Non-pigmented ciliary epithelial cell (primary cell): ENCODE measurements at regions not wholly inside any gene's neighbourhood (a gene's known extent, or its start where the extent isn't known, plus 50 kb on each side); places are given as distances from the start of the nearest gene placed in this dataset.

Source experiments
- DNase-seq: peaks from one replicate; pipeline ENCODE4 v3.0.0-alpha.2; 2010; ENCODE audit warnings: low read depth

DNA sequence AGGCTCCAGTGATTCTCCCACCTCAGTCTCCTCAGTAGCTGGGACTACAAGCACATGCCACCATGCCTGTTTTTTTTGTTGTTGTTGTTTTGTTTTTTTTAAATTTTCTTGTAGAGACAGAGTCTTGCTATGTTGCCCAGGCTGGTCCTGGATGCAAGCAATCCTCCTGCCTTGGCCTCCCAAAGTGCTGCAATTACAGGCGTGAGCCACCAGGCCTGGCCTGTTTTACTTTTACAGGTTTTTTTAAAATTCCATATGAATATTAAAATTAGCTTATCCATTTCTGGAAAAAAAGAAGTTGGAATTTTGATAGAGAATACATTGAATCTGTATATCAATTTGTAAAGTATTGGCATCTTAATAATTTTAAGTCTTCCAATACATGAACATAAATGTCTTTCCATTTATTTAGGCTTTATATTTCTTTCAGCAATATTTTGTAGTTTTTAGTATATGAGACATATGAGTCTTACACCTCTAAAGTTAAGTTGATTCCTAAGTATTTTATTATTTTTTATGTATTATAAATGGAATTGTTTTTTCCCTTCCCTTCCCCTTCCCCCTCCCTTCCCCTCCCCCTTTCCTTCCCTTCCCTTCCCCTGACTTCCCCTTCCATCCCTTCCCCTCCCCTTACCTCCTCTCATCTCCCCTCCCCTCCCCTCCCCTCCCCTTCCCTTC is 323.5 kb upstream of the SALL1 start:
- no peak for DNase-seq

DNA sequence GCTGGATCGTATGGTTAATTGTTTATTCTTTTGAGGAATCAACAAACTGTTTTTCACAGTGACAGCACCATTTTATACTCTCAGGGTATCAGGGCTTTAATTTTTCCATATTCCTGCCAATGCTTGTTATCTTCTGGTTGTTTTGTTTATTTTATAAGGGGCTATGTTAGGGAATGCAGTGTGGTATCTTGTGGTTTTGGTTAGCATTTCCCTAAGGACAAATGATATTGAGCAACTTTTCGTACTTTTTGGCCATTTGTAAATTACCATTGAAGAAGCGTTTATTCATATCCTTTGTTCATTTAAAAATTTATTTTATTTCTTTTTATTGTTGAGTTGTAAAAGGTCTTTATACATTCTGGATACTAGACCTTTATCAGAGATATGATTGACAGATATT is 322.0 kb upstream of the SALL1 start:
- no peak for DNase-seq

DNA sequence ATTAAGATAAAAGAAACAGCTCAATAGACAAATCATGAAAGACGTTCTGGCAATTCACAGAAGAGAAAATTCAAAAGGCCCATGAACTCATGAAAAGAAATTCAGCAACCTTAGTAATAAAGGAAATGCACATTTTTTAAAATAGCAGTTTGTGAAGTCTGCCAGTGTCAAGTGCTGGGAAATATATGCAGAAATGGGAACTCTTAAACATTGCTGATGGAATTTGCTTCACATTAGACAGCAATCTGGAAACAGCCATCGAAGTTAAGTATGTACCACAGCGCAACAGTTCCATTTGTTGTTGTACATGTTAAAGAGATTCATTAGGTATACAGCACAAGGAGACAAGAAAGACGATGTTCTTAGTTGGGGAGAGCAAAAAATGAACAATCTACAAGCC is 319.4 kb upstream of the SALL1 start:
- no peak for DNase-seq

DNA sequence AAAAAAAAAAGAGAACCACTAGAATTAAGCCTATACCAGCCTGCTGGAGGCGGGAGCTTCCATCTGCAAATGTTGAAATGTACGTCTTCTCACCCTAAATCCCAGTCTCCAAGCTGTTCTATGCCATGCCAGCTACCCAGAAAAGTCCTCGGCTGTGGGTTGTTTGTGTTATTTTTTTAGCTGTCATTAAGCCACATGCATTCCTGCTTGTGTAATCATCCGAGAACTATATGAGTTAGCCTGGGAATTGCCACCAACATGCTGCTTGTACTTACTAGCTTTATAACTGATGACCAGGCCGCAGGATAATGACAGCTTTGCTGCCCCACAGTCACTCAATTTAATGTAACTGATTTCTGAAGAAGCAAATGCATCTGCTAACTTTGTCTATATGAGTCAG is 313.9 kb upstream of the SALL1 start:
- DNase-seq = peak; percentile 17

DNA sequence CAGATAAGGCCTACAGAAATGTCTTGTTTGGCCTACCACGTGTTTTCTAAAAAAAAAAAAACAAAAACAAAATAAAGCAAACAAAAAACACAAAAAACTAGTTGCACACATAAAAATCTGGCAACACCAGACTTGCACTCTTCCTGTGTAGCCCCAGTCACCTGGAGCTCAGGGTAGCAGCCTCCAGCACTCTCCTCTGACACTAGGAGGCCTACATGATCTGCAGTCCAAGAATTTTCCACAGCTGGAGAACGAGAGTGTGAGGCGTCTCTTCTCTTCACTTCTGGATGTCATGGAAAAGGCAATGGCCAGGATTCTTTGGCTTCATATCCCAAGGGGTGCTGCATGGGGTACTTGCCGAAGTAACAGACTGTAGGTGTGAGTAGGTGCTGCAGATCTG is 310.2 kb upstream of the SALL1 start:
- DNase-seq = no peak

DNA sequence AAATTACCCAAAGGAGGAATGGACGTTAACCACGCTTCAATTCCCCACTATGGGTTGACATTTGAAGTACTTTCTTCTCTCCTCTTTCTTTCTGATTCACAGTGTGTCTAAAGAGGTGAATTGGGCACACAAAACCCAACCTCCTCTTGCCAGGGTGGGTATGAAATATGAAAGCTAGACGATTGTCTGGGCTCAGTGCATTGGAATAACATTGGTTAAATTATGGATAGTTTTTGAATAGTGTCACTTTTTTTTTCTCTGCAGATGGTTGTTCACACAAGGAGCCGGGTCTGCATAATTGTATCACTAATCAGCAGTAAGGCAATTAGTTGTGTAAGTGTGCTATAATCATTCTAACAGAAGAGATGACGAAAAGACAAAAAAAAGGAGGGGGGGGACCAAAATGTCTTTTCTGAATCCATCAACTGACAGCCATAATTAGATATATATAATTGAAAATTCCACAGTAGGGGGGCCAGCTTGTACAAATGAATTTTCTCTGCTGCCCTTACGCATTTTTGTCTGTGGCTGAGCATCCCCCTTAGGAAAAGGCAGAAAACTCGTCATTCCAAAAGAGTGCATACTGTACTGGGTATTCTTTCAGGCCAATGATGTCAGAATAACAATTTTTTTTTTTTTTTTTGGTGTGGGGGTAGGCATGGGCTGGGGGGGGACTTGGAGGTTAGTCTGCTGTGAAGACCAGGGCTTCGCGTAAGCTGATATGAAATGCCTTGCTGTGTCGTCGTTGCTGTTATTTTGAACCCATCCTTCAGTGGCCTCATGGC is 307.5 kb upstream of the SALL1 start:
- no peak for DNase-seq

DNA sequence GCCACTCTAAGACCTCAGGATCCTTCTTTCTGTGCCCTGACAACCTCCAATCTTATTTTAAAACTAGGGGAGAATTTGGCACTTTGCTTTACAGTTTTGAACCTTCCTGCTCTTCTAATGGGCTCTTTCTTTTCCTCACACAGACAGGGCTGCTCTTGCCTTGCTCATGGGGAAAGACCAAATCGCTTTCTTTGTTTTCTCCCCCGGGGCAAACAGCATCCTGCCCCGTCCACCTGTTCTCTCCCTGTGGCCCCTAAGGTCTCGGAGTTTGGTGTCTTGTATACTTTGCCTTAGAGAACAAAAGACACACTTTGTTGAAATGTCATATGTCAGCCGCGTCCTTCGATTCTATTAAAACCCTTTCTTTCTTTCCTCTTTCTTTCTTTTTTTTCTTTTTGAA is 306.7 kb upstream of the SALL1 start:
- no peak for DNase-seq

DNA sequence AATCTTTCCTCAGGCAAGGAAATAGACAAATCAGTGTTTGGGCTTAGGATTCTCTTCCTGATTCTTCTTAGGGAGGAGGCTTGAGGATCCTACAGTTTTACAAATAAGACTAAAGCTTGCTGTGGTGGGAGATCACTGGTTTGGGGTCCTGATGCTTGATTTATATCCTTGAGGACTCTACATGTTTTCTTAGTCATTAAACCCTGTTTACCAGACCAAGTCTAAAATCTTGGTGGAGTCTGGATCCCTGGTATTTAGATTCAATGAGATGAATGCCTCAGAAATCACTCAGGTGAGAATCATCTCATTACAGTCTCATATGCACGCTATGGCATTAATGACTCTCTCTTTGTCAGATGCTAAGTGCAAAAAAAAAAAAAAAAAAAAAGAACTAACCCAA is 304.3 kb upstream of the SALL1 start:
- DNase-seq = no peak

DNA sequence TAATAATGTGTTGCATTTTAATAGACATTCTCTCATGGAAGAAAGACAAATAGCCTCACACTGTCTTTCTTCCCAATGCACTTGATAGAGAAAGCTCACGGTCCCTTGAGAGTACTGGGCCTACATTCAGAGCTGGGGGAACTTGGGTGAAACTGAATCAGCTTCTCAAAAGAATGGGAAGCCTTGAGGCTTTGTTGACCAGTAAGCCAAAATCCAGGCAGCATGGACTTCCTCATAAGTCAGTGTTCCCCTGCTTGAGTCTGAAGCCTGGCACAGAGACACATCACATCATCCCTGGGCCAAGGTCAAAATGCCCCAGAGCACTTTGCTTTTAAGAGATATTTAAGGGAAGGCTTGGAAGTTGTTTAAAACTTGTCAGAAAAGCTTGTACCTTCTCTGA is 302.2 kb upstream of the SALL1 start:
- DNase-seq = no peak

DNA sequence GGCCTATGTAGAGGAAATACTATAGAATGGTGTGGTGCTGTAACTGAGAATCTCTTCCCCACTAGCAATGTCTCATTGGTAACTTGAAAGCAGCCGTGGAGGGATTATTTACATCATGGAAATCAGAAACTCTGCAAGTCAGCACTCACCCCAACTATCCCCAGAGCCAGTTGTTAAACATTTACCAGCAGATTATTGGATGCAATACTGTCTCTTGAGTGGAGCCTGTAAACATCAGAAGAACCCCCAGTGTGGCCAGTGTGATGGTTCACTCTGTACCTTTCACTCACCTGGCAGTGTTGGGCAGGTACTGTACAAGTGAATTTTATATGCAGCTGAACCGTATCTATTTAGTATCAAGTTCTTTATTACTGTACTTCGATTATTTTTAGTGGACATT is 299.8 kb upstream of the SALL1 start:
- no peak for DNase-seq

DNA sequence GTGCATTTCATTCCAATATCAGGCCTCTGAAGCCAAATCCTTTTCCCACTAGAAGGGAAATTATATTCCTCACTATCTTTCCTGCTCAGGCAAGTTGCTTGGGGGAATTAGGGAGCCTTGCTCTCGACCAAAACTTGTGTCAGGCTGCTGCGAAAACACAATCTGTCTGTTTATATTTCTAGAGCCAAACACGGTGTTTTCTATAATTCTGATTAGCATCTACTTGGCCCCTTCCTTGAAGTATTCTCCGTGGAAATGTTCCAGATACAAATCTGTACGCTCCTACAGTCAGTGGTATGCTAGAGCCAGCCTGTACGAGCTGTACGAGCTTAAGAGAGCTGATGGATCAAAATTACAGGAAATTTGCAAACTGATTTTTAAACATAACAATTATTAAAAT is 299.3 kb upstream of the SALL1 start:
- DNase-seq = no peak

DNA sequence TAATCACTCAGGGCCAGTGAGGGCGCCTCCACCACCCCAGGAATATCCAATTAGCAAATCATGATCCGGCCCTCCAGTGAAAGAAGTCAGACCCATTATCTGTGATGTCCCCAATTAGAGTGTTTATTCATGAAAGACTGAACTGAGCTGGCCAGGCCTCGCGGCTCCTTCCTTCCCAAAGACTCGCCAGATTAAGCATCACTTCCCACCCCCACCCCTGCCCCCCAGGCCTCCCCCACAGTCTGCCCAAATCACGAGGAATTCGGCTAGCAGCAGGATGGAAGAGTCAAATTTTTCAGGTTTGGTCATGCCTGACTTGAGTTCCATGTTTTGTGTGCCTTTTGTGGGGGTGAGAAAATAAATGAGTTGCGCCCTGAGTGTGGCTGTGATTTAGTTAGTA is 298.4 kb upstream of the SALL1 start:
- DNase-seq = no peak

DNA sequence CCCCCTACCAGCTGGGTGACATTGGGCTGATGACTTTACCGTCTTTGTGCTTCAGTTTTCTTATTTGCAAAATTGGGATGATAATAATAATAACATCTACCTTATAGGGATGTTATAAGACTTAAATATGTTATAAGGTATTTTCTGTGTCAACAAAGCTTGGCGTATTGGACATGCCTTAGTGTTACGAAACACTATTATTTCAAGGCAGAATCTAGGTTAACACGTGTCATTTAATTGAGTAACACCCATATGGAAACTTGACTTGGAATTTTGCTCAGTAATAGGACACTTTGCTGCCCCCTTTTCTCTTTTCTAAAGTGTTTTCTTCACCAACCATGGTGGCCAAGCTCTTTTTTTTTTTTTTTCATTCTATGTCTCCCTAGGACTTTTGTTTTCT is 294.2 kb upstream of the SALL1 start:
- DNase-seq = no peak

DNA sequence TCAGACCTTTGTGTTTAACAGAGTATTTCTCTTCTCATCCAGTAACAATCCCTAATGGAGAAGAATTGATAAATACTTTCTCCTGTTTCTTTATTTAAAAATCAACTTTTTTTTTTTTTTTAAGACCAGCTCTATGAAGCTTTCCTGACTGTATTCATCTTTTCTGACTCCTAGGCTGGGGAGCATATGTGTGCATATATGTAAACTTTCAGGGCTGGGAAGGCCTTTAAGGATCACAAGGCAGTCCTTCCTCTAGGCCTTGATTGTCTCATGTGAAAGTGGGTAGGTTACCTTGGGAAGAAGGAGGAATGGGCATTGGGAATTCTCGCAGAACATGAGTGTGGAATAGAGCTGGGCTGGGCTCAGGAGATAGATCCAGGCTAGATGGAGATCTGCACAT is 292.9 kb upstream of the SALL1 start:
- no peak for DNase-seq

DNA sequence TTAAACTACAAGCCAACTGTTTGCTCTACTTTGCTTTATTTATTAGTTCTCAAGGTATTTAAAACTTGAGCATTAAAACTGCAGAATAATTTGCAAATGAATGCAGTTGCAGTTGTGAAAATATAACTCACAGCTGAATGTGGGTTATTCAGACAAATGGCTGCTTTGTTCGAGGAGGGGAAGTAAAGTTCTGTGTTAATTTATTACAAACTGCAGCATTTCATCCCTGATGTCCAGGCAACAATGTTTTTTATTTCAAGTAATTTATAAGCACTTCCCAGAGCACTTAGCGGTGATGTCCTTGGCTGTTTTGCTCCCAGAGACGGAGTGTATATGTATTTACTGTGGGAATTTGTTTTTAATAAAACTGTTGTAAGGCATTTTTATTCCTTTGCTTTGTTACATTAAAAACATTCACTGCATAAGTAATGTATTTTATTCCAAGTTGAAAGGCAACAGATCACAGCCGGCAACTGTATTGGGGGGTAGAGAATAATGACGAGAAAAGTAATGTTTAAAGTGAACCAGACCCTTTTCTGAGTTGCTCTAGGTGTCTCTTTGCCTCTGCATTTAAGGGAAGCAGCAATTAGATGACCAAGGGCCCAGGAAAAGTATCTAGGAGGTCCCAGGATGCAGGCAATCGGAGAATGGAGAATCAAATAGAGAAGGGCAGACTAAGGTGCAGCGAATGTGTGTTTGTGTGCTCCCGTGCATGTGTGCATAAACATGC is 291.2 kb upstream of the SALL1 start:
- no peak for DNase-seq

DNA sequence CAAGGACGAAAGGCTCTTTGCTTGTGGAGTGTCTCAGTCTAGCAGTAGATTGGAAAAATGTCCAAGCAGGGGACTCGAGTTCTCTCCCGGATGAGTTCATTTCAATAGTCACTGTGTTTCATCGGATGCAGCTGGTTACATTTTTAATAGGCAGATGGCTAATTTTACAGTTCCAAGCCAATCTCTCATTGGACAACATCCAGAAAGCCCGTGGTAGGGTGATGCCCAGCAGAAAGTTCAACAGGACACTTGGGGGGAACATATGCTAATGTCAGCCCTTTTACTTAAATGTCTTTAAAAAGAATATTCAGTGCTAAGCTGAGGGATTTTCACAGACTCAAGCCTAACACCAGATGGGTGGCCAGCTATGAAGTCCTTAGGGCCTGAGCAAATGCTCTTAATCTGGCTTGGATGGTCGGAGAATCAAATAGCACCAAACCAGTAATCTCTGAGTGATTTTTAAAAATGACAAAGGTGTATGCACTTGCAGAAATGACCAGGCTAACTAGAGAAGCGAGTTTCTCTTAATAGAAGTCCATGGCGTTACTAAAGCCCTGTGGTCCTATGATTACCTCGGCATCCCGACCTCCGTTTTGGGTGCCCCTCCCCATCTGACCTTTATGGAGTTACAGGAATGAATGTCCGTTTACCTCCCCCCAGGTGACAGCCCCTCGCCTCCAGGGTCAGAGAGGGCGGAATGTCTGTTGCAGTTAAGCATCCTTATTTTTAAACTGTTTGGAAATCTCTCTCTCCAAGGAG is 289.2 kb upstream of the SALL1 start:
- no peak for DNase-seq

DNA sequence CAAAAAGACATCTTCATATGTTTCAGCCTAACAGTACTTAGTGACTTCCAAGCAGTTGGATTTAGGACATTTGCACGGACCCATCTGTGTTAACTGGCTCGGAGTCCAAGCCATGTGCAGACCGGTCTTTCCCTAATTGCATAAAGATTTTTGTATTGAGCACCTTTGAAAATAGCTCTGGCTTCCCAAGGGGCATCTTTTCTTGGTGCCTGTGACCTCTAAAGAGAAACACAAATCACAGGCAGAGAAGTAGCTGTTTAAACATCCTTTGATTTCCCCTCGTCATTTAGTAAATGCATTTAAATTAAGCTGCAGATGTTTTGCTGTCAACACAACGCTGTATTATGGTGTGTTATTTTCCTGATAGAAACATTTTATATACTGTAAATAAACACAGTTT is 288.2 kb upstream of the SALL1 start:
- DNase-seq = no peak

DNA sequence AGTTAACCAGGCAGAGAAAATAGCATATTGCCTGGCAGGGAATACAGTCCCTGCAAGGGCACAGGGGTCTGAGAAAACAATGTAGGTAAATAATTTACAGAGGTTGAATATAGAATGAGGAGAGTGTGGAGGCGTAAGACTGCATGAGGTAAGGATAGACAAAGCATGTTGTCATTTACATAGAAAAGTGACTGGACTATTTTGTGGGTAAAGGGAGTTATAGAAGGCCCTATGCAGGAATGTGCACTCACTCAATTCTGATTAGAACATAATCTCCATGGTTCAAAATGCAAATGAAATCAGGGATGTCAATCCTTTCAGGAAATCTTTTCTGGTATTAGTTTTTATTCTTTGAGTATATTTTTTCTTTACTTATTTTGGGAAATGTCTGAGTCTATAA is 285.7 kb upstream of the SALL1 start:
- no peak for DNase-seq

DNA sequence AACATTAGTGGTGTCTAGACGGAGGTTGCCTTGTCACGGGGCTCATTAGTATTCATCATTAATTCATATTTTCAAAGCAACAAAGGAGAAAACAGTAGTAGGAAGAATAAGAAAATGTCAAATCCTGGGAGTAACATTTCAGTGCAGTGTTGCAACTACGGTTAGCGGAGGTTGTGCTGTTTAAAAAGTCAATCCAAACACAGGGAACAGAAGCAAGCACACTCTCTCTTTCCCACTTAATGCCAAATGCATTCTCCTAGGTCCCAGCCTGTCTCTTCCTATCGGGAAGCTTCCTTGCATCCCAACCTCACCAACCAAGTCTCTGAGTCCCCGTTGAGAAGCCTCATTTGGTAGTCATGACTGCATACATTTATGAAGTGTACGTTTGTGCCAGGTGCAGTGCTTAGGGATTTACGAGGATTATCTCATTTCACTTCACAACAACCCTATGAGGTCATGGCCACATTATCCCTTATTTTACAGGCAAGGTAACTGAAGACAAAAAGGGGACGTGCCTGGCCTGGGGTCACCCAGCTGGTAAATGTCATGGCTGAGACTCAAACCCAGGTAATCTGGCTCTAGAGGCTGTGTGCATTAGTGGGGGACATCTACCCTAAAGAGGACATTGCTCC is 283.6 kb upstream of the SALL1 start:
- DNase-seq = no peak

DNA sequence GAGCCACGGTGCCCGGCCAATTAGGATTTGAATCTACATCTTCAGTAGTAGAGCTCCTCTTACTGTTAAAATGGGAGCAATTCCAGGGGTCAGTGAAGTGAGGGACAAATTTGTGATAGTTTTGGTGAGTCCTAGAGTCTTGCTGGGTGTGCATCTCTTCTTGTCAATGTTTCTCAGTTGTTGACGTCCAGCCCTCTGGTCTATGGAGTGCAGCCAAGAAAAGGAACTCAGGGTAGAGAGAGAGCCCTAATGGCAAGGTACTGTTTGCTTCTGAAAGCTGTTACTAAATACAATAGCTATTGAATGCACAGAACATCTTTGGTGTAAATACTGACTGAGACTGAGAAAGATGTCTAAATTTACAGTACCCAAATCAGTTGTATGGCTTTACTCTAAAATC is 282.5 kb upstream of the SALL1 start:
- no peak for DNase-seq

DNA sequence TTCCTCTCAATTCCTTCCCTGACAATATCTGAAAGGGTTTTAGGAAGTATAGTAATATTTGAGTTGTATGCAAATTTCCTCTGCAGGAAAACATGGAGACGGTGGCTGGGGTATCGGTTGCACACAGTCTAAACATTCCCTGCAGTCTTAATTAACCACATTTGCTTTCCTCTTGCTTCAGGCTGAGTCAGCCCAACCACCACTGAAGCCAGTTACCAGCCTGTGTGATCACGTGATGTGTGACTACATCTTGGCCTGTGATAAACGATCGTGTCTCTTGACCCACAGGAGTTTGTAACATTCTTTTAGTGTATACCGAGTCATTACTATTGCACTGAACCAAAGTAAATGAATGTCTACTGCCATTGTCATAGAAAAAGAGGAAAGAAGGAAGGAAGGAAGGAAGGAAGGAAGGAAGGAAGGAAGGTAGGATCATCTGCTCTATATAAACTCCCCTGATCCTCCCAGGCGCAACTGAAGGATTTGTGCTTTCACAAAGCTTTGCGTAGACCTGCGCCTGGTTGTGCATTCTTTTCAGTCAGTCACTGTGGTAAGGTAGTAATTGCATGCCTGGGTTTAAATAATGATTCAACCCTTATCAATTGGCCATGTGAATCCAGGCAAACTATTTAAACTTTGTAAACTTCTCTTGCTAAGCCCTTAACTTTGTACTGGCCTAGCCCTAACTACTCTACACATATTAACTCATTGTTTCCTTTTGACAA is 280.6 kb upstream of the SALL1 start:
- peak; percentile 96 for DNase-seq
